ENCODE measurements at regions not wholly inside any gene's neighbourhood (a gene's known extent, or its start where the extent isn't known, plus 50 kb on each side); places are given as distances from the start of the nearest gene placed in this dataset.

DNA sequence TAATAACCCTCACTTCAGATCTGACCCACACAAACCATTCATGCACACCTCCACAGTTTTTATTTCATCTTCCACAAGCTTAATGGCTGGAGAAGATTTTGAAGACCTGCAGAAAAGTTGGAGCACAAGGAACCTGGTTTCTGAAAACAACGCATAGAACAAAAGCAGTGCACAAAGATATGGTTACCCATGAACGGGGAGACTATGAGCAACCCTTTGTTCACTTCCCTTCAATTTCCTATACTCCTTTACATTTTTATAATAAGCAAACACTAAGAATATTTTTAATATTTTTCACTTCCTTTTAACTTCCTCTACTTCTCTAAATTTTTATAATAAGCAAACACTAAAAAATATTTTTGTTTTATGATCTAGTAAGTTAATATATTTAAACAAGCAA, 103.5 kb upstream of the UBE2E2 start:
- DNase-seq (ENCODE audit: low read depth, low spot score) (no peak), ATAC-seq (no peak)
- Histone ChIP-seq H3K4me1 (ENCODE audit: control insufficient read depth in 1 of 2, insufficient read depth in 2 of 2, low read length in 2 of 2) (peaks cover 3 to 4% of the 10 kb centered on the region in 2 experiments; a peak in 2 of 4 replicates), H3K9ac (ENCODE audit: low read length) (no peak overlapping the region), H3K79me2 (ENCODE audit: insufficient read depth, low read length) (no peaks in the 10 kb centered on the region), H4K20me1 (ENCODE audit: insufficient read depth) (no peaks in the 10 kb centered on the region), H2AFZ (ENCODE audit: low read depth, low read length, poor library complexity, severe bottlenecking) (no peak overlapping the region), H3K27me3 (ENCODE audit: insufficient read depth, low read length) (no peaks in the 10 kb centered on the region), H3K4me2 (ENCODE audit: low read length) (no peak overlapping the region), H3K4me3 (replicated peaks in 1 of 2; ENCODE audit: low read depth in 1 of 2, low read length in 2 of 2) (no peak overlapping the region), H3K9me3 (ENCODE audit: control insufficient read depth in 1 of 2, insufficient read depth in 1 of 2, low read depth in 1 of 2, low read length in 2 of 2) (no peaks in the 10 kb centered on the region), H3K27ac (ENCODE audit: low read depth, low read length) (no peak overlapping the region), H3K36me3 (ENCODE audit: control insufficient read depth in 1 of 2, insufficient read depth in 2 of 2, low read length in 2 of 2) (no peaks in the 10 kb centered on the region), H3K9me2 (ENCODE audit: insufficient read depth) (no peaks in the 10 kb centered on the region)
- ChIA-PET CTCF (no interaction called here), POLR2A (no interaction called here), RAD21 (ENCODE audit: low non-redundant PET in 1 of 2, low total read pairs in 2 of 2, uncharacterized antibody in 2 of 2, unreplicated experiment in 2 of 2) (no interaction called here)
- intact Hi-C loops (cut with micrococcal nuclease), result no loop called here
- no TSS peak for BruUV-seq (replicated peaks)
- TF ChIP-seq JUND (IDR thresholded peaks at IDR 0.05), result no peak
- no peak for TF ChIP-seq SIN3A (IDR thresholded peaks at IDR 0.05; ENCODE audit: low read depth)
- TF ChIP-seq ZNF274 (IDR thresholded peaks at IDR 0.05; ENCODE audit: low read depth, low read length), result no peak
- no peak for TF ChIP-seq REST (IDR thresholded peaks at IDR 0.05; ENCODE audit: low read depth)
- no peak for TF ChIP-seq TCF7L2 (IDR thresholded peaks at IDR 0.05; ENCODE audit: borderline replicate concordance, extremely low read depth, insufficient read depth, insufficient read length)
- no peak for TF ChIP-seq EZH2 (IDR thresholded peaks at IDR 0.05)
- TF ChIP-seq ELF1 (IDR thresholded peaks at IDR 0.05; ENCODE audit: borderline replicate concordance, low read depth), result no peak
- no peak for TF ChIP-seq SP1 (IDR thresholded peaks at IDR 0.05; ENCODE audit: low read depth)
